Neural cell (in vitro differentiated cells): ENCODE measurements at regions not wholly inside any gene's neighbourhood (a gene's known extent, or its start where the extent isn't known, plus 50 kb on each side); places are given as distances from the start of the nearest gene placed in this dataset.

ENCODE experiments used
- H2AFZ ChIP-seq: fragments of 200-600, 300-800 bp; sonication (generic), shearing (Covaris generic); 2 replicates; pipeline ENCODE4 v1.6.0; 2014; ENCODE audit warnings: low read depth, mild to moderate bottlenecking, antibody characterized with exemption, low read length, moderate library complexity
- H3F3A ChIP-seq: fragments of 200-600 bp; shearing (Covaris generic); 2 replicates; pipeline ENCODE4 v1.6.1; 2016; ENCODE audit warnings: mild to moderate bottlenecking, moderate library complexity, mixed read lengths, antibody characterized with exemption, low read length; ENCODE audit not compliant: insufficient read depth, poor library complexity, severe bottlenecking
- H3K27ac ChIP-seq: fragments of 200-600, 300-800 bp; sonication (generic), shearing (Covaris generic); 2 replicates; pipeline ENCODE4 v1.5.1; 2014; ENCODE audit warnings: mild to moderate bottlenecking, low read length, moderate library complexity
- H3K27me3 ChIP-seq: fragments of 300-800, 200-600 bp; sonication (generic), shearing (Covaris generic); 2 replicates; pipeline ENCODE4 v1.6.0; 2014; ENCODE audit warnings: mild to moderate bottlenecking, low read depth, low read length, moderate library complexity; ENCODE audit not compliant: insufficient read depth
- H3K36me3 ChIP-seq: fragments of 300-800, 200-600 bp; sonication (generic), shearing (Covaris generic); 2 replicates; pipeline ENCODE4 v1.5.1; 2014; ENCODE audit warnings: mild to moderate bottlenecking, antibody characterized with exemption, low read length, moderate library complexity; ENCODE audit not compliant: insufficient read depth
- H3K4me2 ChIP-seq: fragments of 300-800, 200-600 bp; sonication (generic), shearing (Covaris generic); 2 replicates; pipeline ENCODE4 v1.6.0; 2014; ENCODE audit warnings: mild to moderate bottlenecking, low read length
- H3K4me3 ChIP-seq: fragments of 300-800, 200-600 bp; sonication (generic), shearing (Covaris generic); 2 replicates; pipeline ENCODE4 v1.5.1; 2014; ENCODE audit warnings: mild to moderate bottlenecking, low read length, moderate library complexity
- H3K79me2 ChIP-seq: fragments of 200-600 bp; shearing (Covaris generic); replicated peaks from 2 replicates; pipeline ENCODE4 v1.6.0; 2014; ENCODE audit warnings: mild to moderate bottlenecking, low read length, moderate library complexity; ENCODE audit not compliant: insufficient read depth
- H3K9ac ChIP-seq: fragments of 300-800, 200-600 bp; sonication (generic), shearing (Covaris generic); 2 replicates; pipeline ENCODE4 v1.6.1; 2016; ENCODE audit warnings: mild to moderate bottlenecking, low read length, mixed read lengths
- H3K9me2 ChIP-seq: fragments of 200-600 bp; shearing (Covaris generic); 2 replicates; pipeline ENCODE4 v1.6.1; 2016; ENCODE audit warnings: mild to moderate bottlenecking, low read length, mixed read lengths; ENCODE audit not compliant: insufficient read depth
- H3K9me3 ChIP-seq: fragments of 200-600, 300-800 bp; sonication (generic), shearing (Covaris generic); 2 replicates; pipeline ENCODE4 v1.6.1; 2016; ENCODE audit warnings: mild to moderate bottlenecking, mixed run types, low read length, moderate library complexity, mixed read lengths
- H4K20me1 ChIP-seq: fragments of 200-600 bp; shearing (Covaris generic); 2 replicates; pipeline ENCODE4 v1.6.1; 2016; ENCODE audit warnings: mild to moderate bottlenecking, mixed run types; ENCODE audit not compliant: insufficient read depth
- EP300 ChIP-seq: fragments of 450-650 bp; conservative IDR thresholded peaks from 2 replicates; pipeline ENCODE4 v1.6.1; 2014; ENCODE audit warnings: antibody characterized with exemption, mild to moderate bottlenecking, moderate library complexity; ENCODE audit not compliant: poor library complexity, severe bottlenecking
- EZH2 ChIP-seq: fragments of 200-600, 300-800 bp; shearing (Covaris generic), sonication (generic); IDR thresholded peaks from 2 replicates; pipeline ENCODE4 v1.6.1; 2014; ENCODE audit warnings: antibody characterized with exemption, low read length, borderline replicate concordance, mild to moderate bottlenecking; ENCODE audit not compliant: insufficient read depth, poor library complexity, severe bottlenecking
- MXI1 ChIP-seq: fragments of 450-650 bp; conservative IDR thresholded peaks from 2 replicates; pipeline ENCODE4 v1.6.1; 2014; ENCODE audit warnings: antibody characterized with exemption, mild to moderate bottlenecking; ENCODE audit not compliant: poor library complexity, severe bottlenecking
- POLR2AphosphoS5 ChIP-seq: IDR thresholded peaks from 2 replicates; pipeline ENCODE4 v1.6.1; 2012
- RAD21 ChIP-seq: fragments of 450-650 bp; conservative IDR thresholded peaks from 2 replicates; pipeline ENCODE4 v1.6.1; 2014; ENCODE audit warnings: antibody characterized with exemption, mild to moderate bottlenecking, moderate library complexity
- SMC3 ChIP-seq: fragments of 450-650 bp; conservative IDR thresholded peaks from 2 replicates; pipeline ENCODE4 v1.6.1; 2014; ENCODE audit warnings: antibody characterized with exemption, mild to moderate bottlenecking, moderate library complexity; ENCODE audit not compliant: poor library complexity
- TAF1 ChIP-seq: IDR thresholded peaks from 2 replicates; pipeline ENCODE4 v1.6.1; 2012; ENCODE audit warnings: low read depth
- TF ChIP-seq, protein P1 (sequence below): IDR thresholded peaks from 2 replicates; pipeline ENCODE4 v1.6.1; 2012; ENCODE audit warnings: borderline replicate concordance
- TF ChIP-seq, protein P2 (sequence below): fragments of 450-650 bp; IDR thresholded peaks from 2 replicates; pipeline ENCODE4 v1.5.1; 2014; ENCODE audit warnings: antibody characterized with exemption, mild to moderate bottlenecking, moderate library complexity; ENCODE audit not compliant: poor library complexity, severe bottlenecking

DNA sequence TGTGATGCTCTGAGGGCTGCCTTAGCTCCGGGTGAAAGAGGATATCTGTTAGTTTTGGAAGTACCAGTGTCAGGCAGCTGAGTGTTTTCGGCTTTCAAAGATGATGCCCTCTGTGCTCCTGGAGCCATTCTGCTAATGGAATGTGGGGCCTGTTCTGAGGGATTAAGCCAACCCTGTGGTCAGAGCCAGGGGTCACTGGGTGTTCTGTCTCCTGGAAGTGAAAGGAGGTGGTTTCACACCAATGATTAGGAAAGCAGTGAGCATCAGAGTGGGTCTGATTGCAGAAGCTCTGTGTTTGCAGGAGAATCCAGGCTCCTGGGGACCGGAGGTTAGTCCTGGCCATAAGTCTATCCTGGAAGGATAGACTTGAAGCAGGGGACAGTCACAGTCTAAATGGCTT lies 94.6 kb downstream of the UQCRFS1 start:
- Histone ChIP-seq H3K27ac (no peak overlapping the region), H3K9ac (no peak overlapping the region), H3K79me2 (no peaks in the 10 kb centered on the region), H2AFZ (no peak overlapping the region), H3K9me3 (no peaks in the 10 kb centered on the region), H3F3A (no peaks in the 10 kb centered on the region), H3K4me3 (no peak overlapping the region), H4K20me1 (no peaks in the 10 kb centered on the region), H3K27me3 (no peaks in the 10 kb centered on the region), H3K4me2 (no peak overlapping the region), H3K9me2 (no peaks in the 10 kb centered on the region), H3K36me3 (no peaks in the 10 kb centered on the region)
- TF ChIP-seq SMC3 (no peak), MXI1 (no peak), RAD21 (no peak), POLR2AphosphoS5 (no peak), EZH2 (no peak), EP300 (no peak), TAF1 (no peak)
- TF ChIP-seq, protein P1, sequence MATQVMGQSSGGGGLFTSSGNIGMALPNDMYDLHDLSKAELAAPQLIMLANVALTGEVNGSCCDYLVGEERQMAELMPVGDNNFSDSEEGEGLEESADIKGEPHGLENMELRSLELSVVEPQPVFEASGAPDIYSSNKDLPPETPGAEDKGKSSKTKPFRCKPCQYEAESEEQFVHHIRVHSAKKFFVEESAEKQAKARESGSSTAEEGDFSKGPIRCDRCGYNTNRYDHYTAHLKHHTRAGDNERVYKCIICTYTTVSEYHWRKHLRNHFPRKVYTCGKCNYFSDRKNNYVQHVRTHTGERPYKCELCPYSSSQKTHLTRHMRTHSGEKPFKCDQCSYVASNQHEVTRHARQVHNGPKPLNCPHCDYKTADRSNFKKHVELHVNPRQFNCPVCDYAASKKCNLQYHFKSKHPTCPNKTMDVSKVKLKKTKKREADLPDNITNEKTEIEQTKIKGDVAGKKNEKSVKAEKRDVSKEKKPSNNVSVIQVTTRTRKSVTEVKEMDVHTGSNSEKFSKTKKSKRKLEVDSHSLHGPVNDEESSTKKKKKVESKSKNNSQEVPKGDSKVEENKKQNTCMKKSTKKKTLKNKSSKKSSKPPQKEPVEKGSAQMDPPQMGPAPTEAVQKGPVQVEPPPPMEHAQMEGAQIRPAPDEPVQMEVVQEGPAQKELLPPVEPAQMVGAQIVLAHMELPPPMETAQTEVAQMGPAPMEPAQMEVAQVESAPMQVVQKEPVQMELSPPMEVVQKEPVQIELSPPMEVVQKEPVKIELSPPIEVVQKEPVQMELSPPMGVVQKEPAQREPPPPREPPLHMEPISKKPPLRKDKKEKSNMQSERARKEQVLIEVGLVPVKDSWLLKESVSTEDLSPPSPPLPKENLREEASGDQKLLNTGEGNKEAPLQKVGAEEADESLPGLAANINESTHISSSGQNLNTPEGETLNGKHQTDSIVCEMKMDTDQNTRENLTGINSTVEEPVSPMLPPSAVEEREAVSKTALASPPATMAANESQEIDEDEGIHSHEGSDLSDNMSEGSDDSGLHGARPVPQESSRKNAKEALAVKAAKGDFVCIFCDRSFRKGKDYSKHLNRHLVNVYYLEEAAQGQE, result no peak
- TF ChIP-seq, protein P2, sequence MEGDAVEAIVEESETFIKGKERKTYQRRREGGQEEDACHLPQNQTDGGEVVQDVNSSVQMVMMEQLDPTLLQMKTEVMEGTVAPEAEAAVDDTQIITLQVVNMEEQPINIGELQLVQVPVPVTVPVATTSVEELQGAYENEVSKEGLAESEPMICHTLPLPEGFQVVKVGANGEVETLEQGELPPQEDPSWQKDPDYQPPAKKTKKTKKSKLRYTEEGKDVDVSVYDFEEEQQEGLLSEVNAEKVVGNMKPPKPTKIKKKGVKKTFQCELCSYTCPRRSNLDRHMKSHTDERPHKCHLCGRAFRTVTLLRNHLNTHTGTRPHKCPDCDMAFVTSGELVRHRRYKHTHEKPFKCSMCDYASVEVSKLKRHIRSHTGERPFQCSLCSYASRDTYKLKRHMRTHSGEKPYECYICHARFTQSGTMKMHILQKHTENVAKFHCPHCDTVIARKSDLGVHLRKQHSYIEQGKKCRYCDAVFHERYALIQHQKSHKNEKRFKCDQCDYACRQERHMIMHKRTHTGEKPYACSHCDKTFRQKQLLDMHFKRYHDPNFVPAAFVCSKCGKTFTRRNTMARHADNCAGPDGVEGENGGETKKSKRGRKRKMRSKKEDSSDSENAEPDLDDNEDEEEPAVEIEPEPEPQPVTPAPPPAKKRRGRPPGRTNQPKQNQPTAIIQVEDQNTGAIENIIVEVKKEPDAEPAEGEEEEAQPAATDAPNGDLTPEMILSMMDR, result no peak

DNA sequence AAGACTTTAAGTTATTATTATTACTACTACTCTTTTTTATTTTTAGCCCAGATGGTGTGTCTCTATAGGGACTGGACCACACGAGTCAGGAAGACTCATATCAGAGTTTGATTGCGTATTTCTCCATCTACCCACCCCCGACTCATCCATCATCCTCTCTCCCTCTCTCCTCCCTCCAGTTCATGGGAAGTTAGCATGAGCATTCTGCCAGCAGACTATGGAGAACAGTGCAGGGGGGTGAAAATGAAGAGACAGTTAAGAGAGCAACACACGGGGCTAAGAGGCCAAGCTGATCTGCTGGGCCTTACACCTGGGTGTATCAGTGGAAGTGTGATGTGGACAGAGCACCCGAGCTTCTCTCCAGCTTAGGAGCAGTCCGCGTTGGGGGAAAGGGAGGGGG lies 95.0 kb downstream of the UQCRFS1 start:
- H3K9me3 ChIP-seq, result no peaks in the 10 kb centered on the region
- no peaks in the 10 kb centered on the region for H3F3A ChIP-seq
- no peak overlapping the region for H2AFZ ChIP-seq
- no peak overlapping the region for H3K27ac ChIP-seq
- H3K9ac ChIP-seq, result no peak overlapping the region
- no peaks in the 10 kb centered on the region for H3K36me3 ChIP-seq
- H3K4me2 ChIP-seq, result no peak overlapping the region
- no peak overlapping the region for H3K4me3 ChIP-seq
- H3K27me3 ChIP-seq, result no peaks in the 10 kb centered on the region
- no peaks in the 10 kb centered on the region for H4K20me1 ChIP-seq
- no peaks in the 10 kb centered on the region for H3K9me2 ChIP-seq
- TF ChIP-seq, protein P2, result no peak
- TF ChIP-seq, protein P1, result no peak
- TF ChIP-seq TAF1, result no peak
- no peak for TF ChIP-seq SMC3
- TF ChIP-seq MXI1, result no peak
- no peak for TF ChIP-seq EP300
- TF ChIP-seq POLR2AphosphoS5, result no peak
- TF ChIP-seq RAD21, result no peak
- TF ChIP-seq EZH2, result no peak
- no peaks in the 10 kb centered on the region for H3K79me2 ChIP-seq
